Osteocyte (in vitro differentiated cells): ENCODE measurements at regions not wholly inside any gene's neighbourhood (a gene's known extent, or its start where the extent isn't known, plus 50 kb on each side); places are given as distances from the start of the nearest gene placed in this dataset.

ENCODE experiments used
- DNase-seq: peaks from one replicate; pipeline ENCODE4 v3.0.0; 2021; ENCODE audit warnings: mixed read lengths; ENCODE audit not compliant: unreplicated experiment; ENCODE audit errors: extremely low spot score
- H3K27ac Mint-ChIP-seq: one replicate; pipeline ENCODE4 v1.8.0; 2021; ENCODE audit warnings: mild to moderate bottlenecking, mixed read lengths; ENCODE audit not compliant: unreplicated experiment
- H3K27me3 Mint-ChIP-seq: one replicate; pipeline ENCODE4 v1.8.0; 2021; ENCODE audit warnings: mixed read lengths; ENCODE audit not compliant: unreplicated experiment
- H3K36me3 Mint-ChIP-seq: one replicate; pipeline ENCODE4 v1.8.0; 2021; ENCODE audit warnings: mixed read lengths; ENCODE audit not compliant: unreplicated experiment
- H3K4me1 Mint-ChIP-seq: one replicate; pipeline ENCODE4 v1.8.0; 2021; ENCODE audit warnings: mixed read lengths; ENCODE audit not compliant: unreplicated experiment
- H3K4me3 Mint-ChIP-seq: one replicate; pipeline ENCODE4 v1.8.0; 2021; ENCODE audit warnings: mild to moderate bottlenecking, moderate library complexity, mixed read lengths; ENCODE audit not compliant: unreplicated experiment
- H3K9me3 Mint-ChIP-seq: one replicate; pipeline ENCODE4 v1.8.0; 2021; ENCODE audit warnings: mixed read lengths; ENCODE audit not compliant: unreplicated experiment
- CTCF ChIP-seq: fragments of 200-600 bp; sonication (generic); IDR thresholded peaks from 2 replicates; pipeline ENCODE4 v1.5.0; 2021; ENCODE audit warnings: antibody characterized with exemption, mild to moderate bottlenecking, moderate library complexity

DNA sequence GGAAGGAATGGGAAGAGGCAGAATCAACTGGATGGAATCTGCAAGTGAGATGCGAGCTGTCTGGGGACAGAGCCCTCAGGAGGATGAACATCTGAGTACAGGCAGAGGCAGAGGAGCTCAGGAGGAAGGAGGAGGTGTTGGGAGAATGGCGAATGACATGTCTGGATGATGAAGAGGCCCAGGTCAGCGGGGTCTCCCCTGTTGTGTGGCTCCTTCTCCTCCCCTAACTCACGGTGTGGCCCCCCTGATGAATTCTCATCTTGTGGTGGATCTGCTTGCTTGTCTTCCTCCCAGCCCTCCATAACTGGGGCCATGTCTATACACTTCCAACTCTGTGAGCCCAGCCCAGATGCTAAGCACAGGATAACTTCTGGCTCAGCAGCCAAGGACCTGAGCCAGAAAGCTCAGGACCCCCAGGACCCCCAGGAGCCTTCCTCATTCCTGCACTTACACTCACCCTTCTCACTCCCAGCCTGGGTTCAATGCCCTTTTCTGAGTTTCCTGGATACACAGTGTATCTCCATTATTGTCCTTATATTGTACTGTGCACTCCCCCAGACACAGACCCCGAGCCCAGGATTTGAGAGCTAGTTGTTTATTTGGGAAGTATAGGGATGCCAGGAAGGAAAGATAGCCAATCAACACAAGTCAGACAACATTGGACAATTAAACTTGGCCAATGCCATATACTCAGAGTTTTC is 678.6 kb upstream of the HS6ST1 start:
- no peak for TF ChIP-seq CTCF
- H3K4me1 Mint-ChIP-seq, result no peaks in the 10 kb centered on the region
- H3K36me3 Mint-ChIP-seq, result no peaks in the 10 kb centered on the region
- peaks cover 6% of the 10 kb centered on the region for H3K9me3 Mint-ChIP-seq
- no peak overlapping the region for H3K27ac Mint-ChIP-seq
- no peak for DNase-seq
- H3K4me3 Mint-ChIP-seq, result no peak overlapping the region
- no peaks in the 10 kb centered on the region for H3K27me3 Mint-ChIP-seq

- no peak for TF ChIP-seq CTCF
- Mint-ChIP-seq H3K4me3 (no peak overlapping the region), H3K9me3 (peaks cover 17% of the 10 kb centered on the region), H3K4me1 (no peaks in the 10 kb centered on the region), H3K27me3 (no peaks in the 10 kb centered on the region), H3K27ac (no peak overlapping the region), H3K36me3 (no peaks in the 10 kb centered on the region)
- no peak for DNase-seq
These were observed 683.3 kb upstream of the HS6ST1 start for GRCh38 chr2:129001926-129002325.

- H3K4me1 Mint-ChIP-seq, result no peaks in the 10 kb centered on the region
- DNase-seq, result no peak
- no peak overlapping the region for H3K4me3 Mint-ChIP-seq
- H3K27me3 Mint-ChIP-seq, result no peaks in the 10 kb centered on the region
- no peak overlapping the region for H3K27ac Mint-ChIP-seq
- no peaks in the 10 kb centered on the region for H3K36me3 Mint-ChIP-seq
- TF ChIP-seq CTCF, result no peak
- H3K9me3 Mint-ChIP-seq, result peaks cover 17% of the 10 kb centered on the region
These were observed 684.1 kb upstream of the HS6ST1 start for GRCh38 chr2:129002751-129003150.

DNA sequence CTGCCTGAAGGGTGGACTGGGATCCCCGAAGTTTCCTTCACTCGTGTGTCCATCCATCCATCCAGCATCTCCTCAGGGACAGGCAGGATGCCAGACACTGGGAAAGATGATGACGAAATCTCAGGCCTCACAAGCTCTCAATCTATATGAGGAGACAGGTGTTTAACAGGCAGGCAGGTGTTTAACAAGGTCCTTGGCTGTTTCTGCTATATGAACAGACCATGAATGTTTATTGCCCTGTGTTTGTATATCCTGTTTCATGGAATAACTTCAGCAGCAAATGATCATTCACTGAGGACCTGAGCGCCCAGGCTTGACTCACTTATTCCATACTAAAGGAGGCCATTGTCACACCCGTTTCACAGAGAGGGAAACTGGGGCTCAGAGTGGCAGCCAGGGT is 685.8 kb upstream of the HS6ST1 start:
- no peak for DNase-seq
- H3K27ac Mint-ChIP-seq, result no peak overlapping the region
- no peak overlapping the region for H3K4me3 Mint-ChIP-seq
- H3K27me3 Mint-ChIP-seq, result no peaks in the 10 kb centered on the region
- peaks cover 17% of the 10 kb centered on the region for H3K9me3 Mint-ChIP-seq
- no peaks in the 10 kb centered on the region for H3K4me1 Mint-ChIP-seq
- H3K36me3 Mint-ChIP-seq, result no peaks in the 10 kb centered on the region
- TF ChIP-seq CTCF, result no peak

DNA sequence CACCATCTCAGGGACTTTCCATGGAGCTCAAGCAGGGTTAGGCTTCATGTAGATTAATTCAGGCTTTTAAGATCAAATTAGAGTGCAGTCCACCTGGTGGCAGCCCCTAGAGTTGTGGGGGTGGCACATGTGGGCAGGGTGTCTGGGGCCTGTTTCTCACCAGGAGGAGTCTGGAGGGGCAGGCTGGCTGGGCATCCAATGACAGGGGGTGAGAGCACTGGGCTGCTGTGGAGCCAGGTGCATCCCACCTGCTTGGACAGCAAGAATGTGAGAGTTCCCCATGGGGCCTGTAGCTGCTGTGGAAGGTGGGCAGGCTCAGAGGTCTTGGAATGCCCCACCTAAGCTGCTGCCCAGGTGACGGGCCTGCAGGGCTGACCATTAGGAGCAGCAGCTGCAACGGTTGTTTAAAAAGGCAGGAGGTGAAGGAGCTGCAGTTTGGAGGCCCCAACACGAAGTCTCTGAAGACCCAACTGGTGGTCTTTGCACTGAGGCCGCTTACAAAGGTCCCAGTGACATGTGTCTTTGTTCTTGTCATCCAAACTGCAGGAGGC is 686.3 kb upstream of the HS6ST1 start:
- Mint-ChIP-seq H3K36me3 (no peaks in the 10 kb centered on the region), H3K9me3 (peaks cover 17% of the 10 kb centered on the region)

More for the DNA sequence above, 686.3 kb upstream of the HS6ST1 start:
- no peak for TF ChIP-seq CTCF
- no peak for DNase-seq
- H3K27me3 Mint-ChIP-seq, result no peaks in the 10 kb centered on the region
- no peak overlapping the region for H3K4me3 Mint-ChIP-seq
- no peak overlapping the region for H3K27ac Mint-ChIP-seq
- H3K4me1 Mint-ChIP-seq, result no peaks in the 10 kb centered on the region
